ENCODE measurements at regions not wholly inside any gene's neighbourhood (a gene's known extent, or its start where the extent isn't known, plus 50 kb on each side); places are given as distances from the start of the nearest gene placed in this dataset.

DNA sequence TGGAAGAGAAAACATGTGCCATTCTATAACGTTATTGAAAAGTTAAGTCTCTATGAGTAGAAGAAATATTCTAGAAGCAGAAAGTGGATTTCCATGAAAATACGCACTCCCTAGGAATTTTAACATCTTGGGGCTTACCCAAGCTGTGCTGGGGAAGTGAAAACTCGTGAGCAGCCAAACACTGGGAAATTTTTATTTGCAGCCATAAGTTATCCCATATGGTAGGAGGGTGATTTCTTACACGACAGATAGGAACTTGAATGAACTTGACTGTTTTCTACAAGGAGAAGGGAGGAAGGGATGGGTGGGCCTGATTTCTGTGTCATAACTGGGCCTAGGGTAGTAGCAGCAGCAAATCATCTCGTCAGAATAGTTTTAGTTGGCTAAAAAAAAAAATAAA lies 272.6 kb downstream of the ETAA1 start:
- TF ChIP-seq RARB (CRISPR knock-in tag; IDR thresholded peaks at IDR 0.05) (no peak), OSR1 (CRISPR knock-in tag; IDR thresholded peaks at IDR 0.05) (no peak)
